Heart right ventricle (tissue), 16 donors: ENCODE measurements at regions not wholly inside any gene's neighbourhood (a gene's known extent, or its start where the extent isn't known, plus 50 kb on each side); places are given as distances from the start of the nearest gene placed in this dataset.

ENCODE experiments used
- ATAC-seq, 8 donors: fragments of 200-7000 bp; cut with Tn5 transposase; one replicate each; pipeline ENCODE4 v1.9.1; 2020; ENCODE audit warnings: mild to moderate bottlenecking in 8 of 8, moderate library complexity in 8 of 8, moderate number of reproducible peaks in 1 of 8
- DNase-seq, 2 donors: peaks; one replicate each; pipeline ENCODE4 v3.0.0-alpha.2; 2020
- H3K27ac ChIP-seq, 10 donors: fragments of 200-600 bp; sonication (generic) in 2 of 10; one replicate each; pipeline versions ENCODE4 v1.5.0 to v1.8.0; 2020 to 2022; ENCODE audit warnings: mild to moderate bottlenecking in 3 of 10
- H3K27me3 ChIP-seq, 7 donors: fragments of 200-600 bp; one replicate each; pipeline ENCODE4 v1.8.0; 2021 to 2022; ENCODE audit warnings: mild to moderate bottlenecking in 2 of 7
- H3K36me3 ChIP-seq, 9 donors: fragments of 200-600 bp; sonication (generic) in 1 of 9; one replicate each; pipeline versions ENCODE4 v1.5.0 to v1.8.0; 2020 to 2022; ENCODE audit warnings: mild to moderate bottlenecking in 2 of 9
- H3K4me1 ChIP-seq, 9 donors: fragments of 200-600 bp; sonication (generic) in 1 of 9; one replicate each; pipeline versions ENCODE4 v1.5.0 to v1.8.0; 2020 to 2022; ENCODE audit warnings: mild to moderate bottlenecking in 4 of 9
- H3K4me3 ChIP-seq, 10 donors: fragments of 200-600 bp; sonication (generic) in 2 of 10; one replicate each; pipeline versions ENCODE4 v1.5.0 to v1.8.0; 2020 to 2022; ENCODE audit warnings: mild to moderate bottlenecking in 7 of 10, moderate library complexity in 2 of 10
- H3K9me3 ChIP-seq, 11 donors: fragments of 200-600 bp in 10 of 11; sonication (generic) in 2 of 11; one replicate each; pipeline versions ENCODE4 v1.5.0 to v1.8.0; 2013 to 2022; ENCODE audit warnings: mild to moderate bottlenecking in 2 of 11, control low read depth in 1 of 11, moderate library complexity in 1 of 11
- CTCF ChIP-seq, 9 donors: fragments of 200-600 bp; sonication (generic) in 2 of 9; IDR thresholded peaks; one replicate each; pipeline versions ENCODE4 v1.5.0 to v1.8.0; 2021 to 2022; ENCODE audit warnings: antibody characterized with exemption in 9 of 9, mild to moderate bottlenecking in 5 of 9, moderate library complexity in 1 of 9
- WGBS, 2 donors: extraction: QIAGEN DNeasy Blood & Tissue Kit; methylation state at CpG; one replicate each; pipeline ENCODE4 v1.1.7; 2013; ENCODE audit warnings: inconsistent platforms in 1 of 2; 5-methylcytosine and 5-hydroxymethylcytosine counted together
- intact Hi-C, 10 donors: fragments of 100-400 bp; cut with DNase I; formaldehyde crosslinking; loops; one replicate each; pipeline versions ENCODE4 v1.11.1 to v1.14.2; 2022
- donor health status: Arrhythmogenic right ventricular cardiomyopathy.
- donor health status: ischemic (EF 13 %, LVEDD 7.1; RV severe dilation, severe dysfunction).
- donor health status: healthy with polysubstance abuse.
- donor health status: DM: no; HTN: yes; CAD: no.
- donor health status: DM: no; HTN: no; CAD: no.
- donor health status: ischemic (EF 25% LVEDD 6.9; RV normal size, moderate dysfunction).
- donor health status: ischemic (EF 25% LVEDD 5.7; RV mildly dilated, moderate dysfunction).
- donor health status: healthy.
- donor health status: DM: yes; HTN: yes; CAD: no.
- donor health status: Ischemic cardiomyopathy.
- donor health status: ischemic (EF 35%, LVEDD 5.7; RV mildly dilated, moderate dysfunction).
- donor health status: nonischemic (EF 11% LVEDD 7.7; RV severe dilation, severe dysfunction).
- donor health status: DM: yes; HTN: yes; CAD: no.
- donor health status: PGD.
- donor health status: ischemic (EF 29% LVEDD 5.4; RV normal size, mild dysfunction).
- donor health status: nonischemic (EF 23%, LVEDD 6.1; RV moderate dilation, normal function).

GRCh38 chr5:2258861-2259260 lies 376.1 kb upstream of the IRX4 start:
- WGBS, 2 donors, result 71 to 85% methylated on average over 8 of the region's 8 CpGs
- no peak for ATAC-seq
- intact Hi-C loops, result no loop called here

GRCh38 chr5:2257326-2258244 lies 374.9 kb upstream of the IRX4 start:
- H3K4me3 ChIP-seq, result no peak overlapping the region

More at GRCh38 chr5:2258861-2259260, 376.1 kb upstream of the IRX4 start:
- Histone ChIP-seq H3K4me1 (no peaks in the 10 kb centered on the region), H3K4me3 (no peak overlapping the region), H3K36me3 (no peaks in the 10 kb centered on the region), H3K27ac (no peak overlapping the region), H3K27me3 (peaks cover 0 to 21% (median 5%) of the 10 kb centered on the region in 7 donors), H3K9me3 (no peaks in the 10 kb centered on the region)
- TF ChIP-seq CTCF (IDR thresholded peaks at IDR 0.05), result no peak
- no peak for DNase-seq

GRCh38 chr5:2256691-2257280 lies 374.1 kb upstream of the IRX4 start:
- Histone ChIP-seq H3K36me3 (no peaks in the 10 kb centered on the region), H3K9me3 (no peaks in the 10 kb centered on the region), H3K4me3 (no peak overlapping the region), H3K4me1 (no peaks in the 10 kb centered on the region), H3K27ac (no peak overlapping the region), H3K27me3 (peaks cover 0 to 31% (median 5%) of the 10 kb centered on the region in 7 donors)
- intact Hi-C loops, result no loop called here
- WGBS, 2 donors, result 74 to 76% methylated on average over 15 of the region's 15 CpGs
- no peak for TF ChIP-seq CTCF (IDR thresholded peaks at IDR 0.05)
- ATAC-seq, result no peak
- no peak for DNase-seq

More at GRCh38 chr5:2257326-2258244, 374.9 kb upstream of the IRX4 start:
- Histone ChIP-seq H3K4me1 (no peaks in the 10 kb centered on the region), H3K36me3 (no peaks in the 10 kb centered on the region), H3K27ac (no peak overlapping the region), H3K9me3 (no peaks in the 10 kb centered on the region), H3K27me3 (peaks cover 0 to 23% (median 5%) of the 10 kb centered on the region in 7 donors)
- no peak for DNase-seq
- 80 to 83% methylated on average over 20 of the region's 20 CpGs for WGBS, 2 donors
- intact Hi-C loops, result no loop called here
- no peak for ATAC-seq
- no peak for TF ChIP-seq CTCF (IDR thresholded peaks at IDR 0.05)

GRCh38 chr5:2255915-2256690 lies 373.4 kb upstream of the IRX4 start:
- H3K4me3 ChIP-seq, result no peak overlapping the region
- WGBS, 2 donors, result 83 to 90% methylated on average over 14 of the region's 14 CpGs
- no peaks in the 10 kb centered on the region for H3K9me3 ChIP-seq
- no peaks in the 10 kb centered on the region for H3K36me3 ChIP-seq
- ATAC-seq (no peak), DNase-seq (no peak)
- intact Hi-C loops, result no loop called here
- no peak overlapping the region for H3K27ac ChIP-seq
- H3K27me3 ChIP-seq, result peaks cover 0 to 31% (median 5%) of the 10 kb centered on the region in 7 donors
- no peak for TF ChIP-seq CTCF (IDR thresholded peaks at IDR 0.05)
- no peaks in the 10 kb centered on the region for H3K4me1 ChIP-seq
